ENCODE measurements at regions not wholly inside any gene's neighbourhood (a gene's known extent, or its start where the extent isn't known, plus 50 kb on each side); places are given as distances from the start of the nearest gene placed in this dataset.
"Not testable (repeated sequence)": the region's sequence is repeated elsewhere in the genome, so short reads cannot be mapped to it uniquely, and the experiment has no call there.

GRCh38 chr14:53712901-53713300 is 243.7 kb downstream of the BMP4 start:
- not testable (repeated sequence) for TF ChIP-seq CTCF (IDR thresholded peaks at IDR 0.05); EZH2 (IDR thresholded peaks at IDR 0.05; ENCODE audit: borderline replicate concordance, insufficient read depth, low read depth, low read length, poor library complexity, severe bottlenecking)

Measured in B cell (primary cell).